Fibroblast of skin of right biceps (primary cell): ENCODE measurements at regions not wholly inside any gene's neighbourhood (a gene's known extent, or its start where the extent isn't known, plus 50 kb on each side); places are given as distances from the start of the nearest gene placed in this dataset.
A peak's percentile ranks its signal among the peaks of the same experiment; 100 is the strongest.
"Not testable (repeated sequence)": the region's sequence is repeated elsewhere in the genome, so short reads cannot be mapped to it uniquely, and the experiment has no call there.

Experiments
- DNase-seq: peaks from one replicate; pipeline ENCODE4 v3.0.0-alpha.2; 2013

DNA sequence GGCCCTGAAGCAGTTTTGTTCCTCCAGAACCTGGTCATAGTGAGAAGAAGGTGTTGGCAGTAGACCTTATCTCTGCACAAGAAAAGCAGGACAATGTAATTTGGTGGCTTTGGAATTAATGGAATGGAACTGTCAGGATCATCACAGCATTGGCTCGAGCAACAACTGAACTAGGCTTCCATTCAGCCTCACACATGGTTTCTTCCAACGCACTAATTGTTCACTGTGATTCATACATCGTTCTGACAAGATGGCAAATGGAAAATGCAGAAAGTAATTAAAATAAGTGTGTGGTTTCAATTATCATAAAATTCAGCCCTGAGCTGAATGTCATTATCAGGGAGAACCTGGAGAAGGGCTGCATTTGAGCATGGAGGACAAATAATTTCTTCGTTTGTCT is 80.6 kb downstream of the MFSD1 start:
- no peak for DNase-seq

DNA sequence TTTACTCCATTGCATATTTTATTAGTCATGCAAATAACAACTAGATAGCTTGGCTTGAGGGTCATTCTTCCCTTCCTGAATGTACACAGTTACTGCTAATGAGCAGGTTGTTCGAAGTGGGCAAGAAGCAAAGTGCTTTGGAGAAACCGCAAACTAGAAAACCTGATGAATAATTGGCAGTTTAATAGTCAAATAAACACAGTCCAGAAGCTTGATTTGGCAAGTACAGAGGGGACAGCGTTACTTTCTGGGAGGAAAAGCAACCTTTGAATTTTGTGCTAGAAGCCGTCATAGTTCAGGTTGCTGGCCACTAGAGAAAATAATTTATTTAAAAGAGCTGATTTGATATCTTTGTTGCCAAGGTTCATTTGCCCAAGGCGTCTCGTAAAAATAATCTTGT is 94.9 kb downstream of the MFSD1 start:
- no peak for DNase-seq

DNA sequence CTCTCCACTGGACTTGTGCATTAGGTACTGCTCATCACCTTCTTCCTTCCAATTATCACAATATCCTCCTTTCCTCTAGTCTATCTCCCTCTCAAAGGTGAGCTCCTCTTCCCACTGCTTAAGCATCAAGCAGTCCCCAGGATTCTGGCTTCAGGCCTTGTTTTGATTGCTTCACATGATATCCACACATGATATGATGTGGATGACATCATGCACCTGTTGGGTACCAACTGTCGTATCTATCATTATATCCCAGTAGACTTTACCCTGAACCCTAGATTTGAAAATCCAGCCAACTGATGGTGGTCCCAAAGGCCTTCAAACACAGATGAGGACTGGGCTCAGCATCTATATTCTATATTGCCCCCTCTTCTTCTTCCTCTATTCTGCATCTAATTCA is 104.9 kb downstream of the MFSD1 start:
- DNase-seq, result no peak

DNA sequence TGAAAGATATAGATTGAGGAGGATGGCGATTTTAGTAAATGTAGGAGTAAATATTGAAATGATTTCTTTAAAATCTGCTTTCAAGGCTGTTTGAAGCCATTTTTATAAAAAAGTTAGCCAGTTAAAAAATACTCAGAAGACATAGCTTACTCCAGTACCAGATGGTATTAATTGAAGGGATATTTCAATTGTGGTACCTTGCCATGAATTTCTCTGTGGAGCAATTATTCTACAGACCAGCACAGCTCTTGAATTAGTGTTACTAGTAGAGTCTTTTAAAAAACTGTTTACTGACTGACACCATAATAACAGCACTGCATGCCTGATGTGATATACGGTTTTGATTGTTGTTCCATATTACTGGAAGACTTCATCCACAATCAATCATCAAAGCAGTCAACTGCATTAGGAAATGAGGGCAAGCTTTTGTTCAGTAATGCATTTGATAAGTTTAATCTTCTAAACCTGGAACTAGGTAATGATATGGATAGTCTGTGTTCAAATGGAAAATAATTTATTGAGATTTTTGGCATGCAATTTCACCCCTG is 106.4 kb downstream of the MFSD1 start:
- no peak for DNase-seq

DNA sequence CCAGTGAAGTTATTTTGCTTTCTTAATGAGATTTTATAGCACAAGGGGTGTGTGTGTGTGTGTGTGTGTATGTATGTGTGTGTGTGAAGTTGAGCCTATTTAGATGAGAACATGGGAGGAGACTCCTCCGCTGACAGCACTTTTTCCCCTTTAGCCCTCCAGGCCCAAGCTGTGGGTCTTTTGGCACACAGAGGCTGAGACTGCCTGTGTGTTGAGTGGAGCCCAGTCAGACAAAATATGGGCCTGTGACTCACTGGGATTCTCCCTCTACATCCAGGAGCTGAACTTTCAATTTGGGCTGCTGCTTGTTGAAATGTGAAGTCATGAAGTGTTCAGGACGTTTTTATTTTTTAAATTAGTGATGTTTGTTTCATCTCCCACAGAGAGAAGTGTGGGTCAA is 108.0 kb downstream of the MFSD1 start:
- peak; percentile 70 for DNase-seq

DNA sequence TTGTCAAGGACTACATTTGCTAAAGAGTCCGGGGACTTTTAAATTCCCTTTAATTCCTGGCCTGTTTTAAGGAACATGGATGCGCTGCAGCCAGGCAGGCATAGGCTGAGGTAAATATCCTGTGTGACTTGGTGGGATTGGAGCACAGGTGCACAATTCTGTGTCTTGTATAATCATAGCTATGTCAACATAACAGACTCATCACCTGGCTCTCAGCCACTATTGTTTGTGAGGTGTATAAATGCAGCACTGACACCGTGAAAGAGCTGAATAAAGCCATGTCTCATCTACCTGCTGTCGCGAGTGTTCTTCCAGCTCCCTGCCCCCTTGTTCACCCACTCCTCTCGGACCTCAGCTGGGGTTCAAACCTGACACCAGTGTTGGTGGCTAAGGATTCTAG is 109.7 kb downstream of the MFSD1 start:
- no peak for DNase-seq

DNA sequence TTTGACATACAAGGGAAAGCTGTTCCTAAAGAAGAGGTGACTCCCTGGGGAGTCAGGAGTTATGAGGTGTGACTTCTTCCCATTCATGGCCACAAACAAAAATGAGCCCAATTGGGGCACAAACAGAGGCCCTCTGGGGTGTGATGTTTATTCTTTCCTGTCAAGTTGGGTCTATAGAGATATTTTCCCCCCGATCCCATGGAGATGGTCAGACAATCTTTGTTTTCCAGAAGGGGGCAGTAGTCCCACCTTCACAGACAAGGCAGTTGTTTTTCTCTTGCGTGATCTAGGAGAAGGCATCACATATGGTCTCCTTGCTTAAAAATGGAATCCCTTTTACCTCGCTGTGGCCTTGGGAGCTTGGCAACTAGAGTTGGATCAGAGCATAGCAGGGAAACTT is 110.3 kb downstream of the MFSD1 start:
- DNase-seq, result no peak

DNA sequence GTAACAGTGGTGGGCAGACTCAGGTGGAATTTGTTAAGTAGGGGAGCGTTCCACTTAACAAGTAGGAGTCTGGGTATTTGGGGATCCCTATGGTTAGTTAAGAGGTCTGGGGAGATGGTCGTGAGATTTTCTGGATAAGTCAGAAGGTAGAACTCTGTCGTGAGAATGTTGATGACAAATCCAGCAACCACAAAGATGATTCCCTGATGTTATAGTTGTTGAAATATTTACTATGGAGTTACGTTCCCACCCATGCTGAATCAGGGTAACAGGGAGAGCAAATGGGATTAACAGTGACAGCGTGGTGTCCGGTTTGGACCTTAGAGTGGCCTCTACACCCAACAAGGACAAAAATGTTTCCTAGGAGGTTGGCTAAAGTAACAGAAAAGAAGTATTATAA is 110.8 kb downstream of the MFSD1 start:
- peak; percentile 38 for DNase-seq

DNA sequence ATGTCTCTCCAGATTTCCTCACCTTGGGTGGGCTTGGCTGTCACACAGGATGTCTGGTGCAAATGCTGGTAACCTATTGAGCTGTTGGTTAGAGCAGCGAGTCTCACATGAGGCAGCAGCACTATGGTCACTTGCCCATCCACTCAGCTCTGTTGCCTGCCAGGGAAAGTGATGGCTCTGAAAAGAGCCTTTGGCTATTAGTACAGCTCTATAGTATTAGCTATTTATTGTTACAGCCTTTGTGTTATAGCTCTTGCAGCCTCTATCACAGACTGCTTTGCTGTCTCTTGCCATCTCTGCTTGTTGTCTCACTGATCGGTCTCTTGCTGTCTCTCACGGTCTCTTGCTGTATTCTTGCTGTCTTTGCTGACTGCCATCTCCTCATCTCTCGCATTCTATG is 114.3 kb downstream of the MFSD1 start:
- no peak for DNase-seq

DNA sequence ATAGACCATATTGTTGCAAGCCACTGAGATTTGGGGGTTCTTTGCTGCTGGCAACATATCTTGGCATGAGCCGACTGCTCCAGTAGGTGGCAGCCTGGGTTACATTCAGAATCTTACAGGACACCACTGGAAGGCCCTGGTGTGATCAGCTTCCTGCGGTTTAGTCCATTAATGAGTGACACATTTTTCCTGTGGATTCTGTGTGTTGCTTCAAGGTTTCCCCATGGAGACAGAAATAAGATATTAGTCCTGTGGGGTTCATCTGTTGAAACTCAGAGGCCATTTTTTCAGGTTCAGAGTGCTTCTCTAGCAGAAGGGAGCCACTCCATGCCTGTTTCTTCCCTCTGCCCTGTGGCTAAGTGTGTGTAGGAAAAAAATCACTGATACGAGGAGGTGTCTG is 116.2 kb downstream of the MFSD1 start:
- DNase-seq, result peak; percentile 90

DNA sequence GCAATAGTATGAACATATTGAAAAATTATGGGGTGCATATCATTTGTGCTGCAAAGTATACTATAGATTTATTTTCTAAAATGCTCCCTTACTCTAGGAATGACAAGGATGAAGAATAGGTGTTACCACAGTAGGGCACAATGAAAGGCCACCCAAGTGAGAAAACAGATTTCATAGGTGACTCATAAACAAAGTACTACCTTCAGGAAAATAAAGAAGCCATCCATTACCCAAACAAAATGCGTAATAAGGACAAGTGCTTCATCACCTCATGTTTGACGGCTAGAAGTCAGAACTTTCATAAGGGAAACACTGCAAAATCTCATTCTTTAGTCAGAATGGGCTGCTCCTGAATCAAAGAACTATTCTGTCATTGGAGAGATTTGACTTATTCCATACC is 116.6 kb downstream of the MFSD1 start:
- no peak for DNase-seq

DNA sequence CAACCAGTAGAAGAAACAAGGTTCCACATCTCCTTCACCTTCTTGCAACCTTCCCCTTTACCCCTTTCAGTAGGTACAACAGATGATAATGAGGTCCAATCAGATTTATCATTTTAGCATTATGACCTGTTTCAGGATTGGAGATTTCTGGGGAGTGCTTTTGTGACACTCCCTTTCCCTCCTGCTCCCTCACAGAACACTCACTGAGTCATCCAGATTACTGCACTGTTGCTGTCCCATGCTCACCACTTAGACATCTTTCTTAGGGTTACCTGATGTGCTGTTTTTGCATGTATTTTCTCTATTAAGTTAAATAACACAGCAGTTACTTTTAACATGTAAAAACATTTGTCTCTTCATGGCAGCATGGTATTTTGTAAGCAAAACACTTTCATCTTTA is 118.5 kb downstream of the MFSD1 start:
- DNase-seq, result peak; percentile 17

DNA sequence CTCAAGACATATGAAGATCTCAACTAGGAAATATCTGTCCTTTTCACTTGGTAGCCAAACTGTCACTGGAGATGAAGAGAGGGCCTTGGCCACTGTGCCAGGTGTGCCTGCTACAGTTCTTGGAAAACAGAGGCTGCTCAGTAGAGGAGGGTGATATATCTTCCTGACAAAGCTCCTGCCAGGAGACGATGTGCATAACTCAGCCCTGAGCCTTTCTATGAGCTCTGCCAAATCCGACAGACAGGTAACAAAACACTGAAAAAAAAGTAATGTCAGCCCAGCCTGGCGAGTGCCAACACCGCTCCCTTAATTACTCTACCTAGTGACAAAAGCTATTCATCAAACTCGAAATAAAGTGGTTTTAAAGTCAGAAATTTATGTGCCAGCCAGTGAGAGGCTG is 123.2 kb downstream of the MFSD1 start:
- DNase-seq, result no peak

DNA sequence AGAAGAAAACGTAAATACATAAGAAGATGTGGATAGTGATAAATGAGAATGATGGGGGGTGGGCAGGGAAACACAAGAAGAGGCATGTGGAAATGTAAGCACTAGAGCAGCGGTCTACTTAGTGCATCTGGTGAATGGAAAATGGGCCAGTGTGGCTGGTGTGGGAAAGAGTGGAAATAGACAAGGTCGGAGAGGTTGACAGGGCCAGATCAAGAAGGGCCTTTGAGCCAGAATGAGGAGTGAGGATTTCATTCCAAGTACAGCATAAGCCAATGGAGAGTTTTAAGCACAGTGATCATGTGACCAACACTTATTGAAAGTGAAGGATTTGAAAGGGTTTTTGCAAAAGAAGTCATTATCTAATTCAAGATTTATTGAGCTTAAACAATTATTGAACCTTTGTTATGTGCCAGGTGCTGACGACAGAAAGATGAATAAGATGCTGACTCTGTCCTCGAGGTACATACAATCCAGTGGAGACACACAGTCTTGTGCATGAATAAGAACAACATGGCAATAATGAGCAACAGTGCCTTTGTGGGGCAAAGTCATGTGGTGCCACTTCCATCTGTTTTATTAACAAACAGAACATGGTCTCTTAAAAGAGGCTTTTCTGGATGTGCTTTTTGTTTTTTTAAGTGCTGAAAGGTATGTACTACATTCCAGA is 124.1 kb downstream of the MFSD1 start:
- no peak for DNase-seq

DNA sequence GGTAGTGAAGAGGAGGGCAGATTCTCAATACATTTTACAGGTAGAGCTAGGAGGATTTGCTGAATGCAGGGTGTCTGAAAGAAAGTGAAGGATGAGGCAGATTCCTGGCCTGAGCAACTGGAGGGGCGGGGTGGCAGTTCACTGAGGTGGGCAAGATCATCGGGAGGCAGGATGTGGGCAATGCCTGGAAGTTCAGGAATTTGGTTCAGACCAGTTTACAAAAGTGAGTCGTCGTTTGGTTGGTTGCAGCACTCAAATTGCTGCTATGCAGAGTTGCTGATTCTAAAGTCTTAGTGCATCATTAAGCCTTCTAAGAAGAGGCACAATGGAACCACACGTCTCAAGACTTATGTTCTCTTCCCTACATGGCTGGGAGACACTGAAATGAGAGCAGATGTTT is 134.0 kb downstream of the MFSD1 start:
- DNase-seq, result peak; percentile 61

DNA sequence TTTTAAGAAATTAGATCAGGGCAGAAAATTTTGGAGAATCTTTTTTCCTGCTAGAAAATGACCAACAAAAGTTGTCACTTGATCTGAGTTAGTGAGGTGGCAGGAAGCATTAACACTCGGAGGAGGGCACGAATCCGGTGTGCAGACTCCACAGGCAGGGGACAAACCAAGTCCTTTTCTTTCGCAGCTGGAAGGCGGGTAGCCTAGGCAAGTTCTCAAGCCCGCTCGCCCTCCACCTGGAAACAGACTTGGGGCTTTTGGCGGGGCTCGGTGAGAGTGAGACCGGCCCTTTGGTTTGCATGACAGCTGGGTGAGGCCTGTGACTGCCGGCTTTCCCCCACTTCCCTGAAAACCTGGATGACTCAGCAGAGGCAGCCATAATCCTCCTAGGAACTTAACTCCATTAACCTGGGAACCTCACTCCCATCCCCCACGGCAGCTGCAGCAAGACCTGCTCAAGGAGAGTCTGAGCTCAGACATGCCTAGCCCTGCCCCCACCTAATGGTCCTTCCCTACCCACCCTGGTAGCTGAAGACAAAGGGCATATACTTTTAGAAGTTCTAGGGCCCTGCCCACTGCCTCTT is 134.8 kb downstream of the MFSD1 start:
- DNase-seq, result peak; percentile 15

DNA sequence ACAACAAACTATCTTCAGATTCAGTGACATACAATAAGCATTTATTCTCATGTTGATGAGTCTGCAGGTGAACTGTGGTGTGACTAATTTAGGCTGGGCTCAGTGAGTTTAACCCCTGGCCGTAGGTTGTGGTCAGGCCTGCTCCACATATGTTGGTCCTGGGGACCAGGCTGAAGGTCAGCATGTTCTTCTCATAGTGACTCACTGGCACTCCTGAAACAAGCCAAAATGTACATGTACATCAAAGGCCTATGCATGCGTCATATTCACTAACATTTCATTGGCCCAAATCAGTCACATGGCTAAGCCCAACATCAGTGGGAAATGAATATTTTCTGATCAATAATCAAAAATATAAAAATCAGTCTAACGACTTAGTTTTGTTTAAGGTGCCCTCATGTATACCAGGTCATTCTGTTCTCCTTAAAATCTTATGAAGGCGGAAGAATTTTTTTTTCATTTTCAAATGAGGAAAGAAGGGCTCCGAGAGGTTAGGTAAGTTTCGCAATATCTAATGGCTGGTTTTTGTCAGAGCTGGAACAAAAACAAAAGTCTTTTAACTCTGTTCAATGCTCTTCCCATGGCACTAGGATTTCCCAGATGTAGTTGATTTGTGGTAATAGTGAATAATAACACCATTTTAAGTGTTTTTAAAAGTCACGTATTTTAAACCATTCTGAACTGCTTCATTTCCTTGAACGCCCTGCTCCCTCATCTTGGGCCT is 148.5 kb downstream of the MFSD1 start:
- no peak for DNase-seq

DNA sequence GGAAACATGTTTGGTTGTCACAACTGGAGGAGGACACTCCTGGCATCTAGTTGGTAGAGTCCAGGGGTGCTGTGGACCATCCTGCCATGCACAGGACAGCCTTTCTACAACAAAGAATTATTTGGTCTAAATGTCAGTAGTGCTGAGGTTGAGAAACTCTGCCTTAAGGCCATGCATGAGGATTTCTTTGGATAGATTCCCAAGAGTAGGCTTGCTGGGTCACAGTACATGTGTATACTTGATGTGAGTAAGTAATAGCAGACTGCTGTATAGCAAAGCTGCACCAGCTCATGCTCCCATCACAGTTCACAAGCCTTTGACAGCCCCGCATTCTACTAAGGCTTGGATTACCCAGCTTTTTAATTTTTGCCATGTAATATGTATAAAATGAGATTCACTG is 151.3 kb downstream of the MFSD1 start:
- no peak for DNase-seq

DNA sequence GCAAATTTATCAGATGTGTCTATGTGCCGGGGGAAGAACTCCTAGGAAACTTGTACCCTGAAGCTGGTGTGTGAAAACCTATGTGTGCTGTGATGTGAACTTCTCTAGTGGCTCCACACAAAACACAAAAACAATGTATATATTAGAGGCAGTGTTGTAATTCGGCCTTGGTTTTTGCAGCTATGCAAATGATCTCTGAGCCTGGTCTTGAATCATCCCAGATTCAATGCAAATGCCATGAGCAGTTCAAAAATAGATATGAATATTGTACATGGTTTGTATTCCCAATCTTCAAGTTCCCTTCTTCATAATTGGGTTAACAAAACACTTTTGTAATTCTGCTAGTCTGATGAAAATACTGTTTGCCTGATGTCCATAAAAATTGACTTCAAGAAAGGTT is 152.6 kb downstream of the MFSD1 start:
- no peak for DNase-seq

DNA sequence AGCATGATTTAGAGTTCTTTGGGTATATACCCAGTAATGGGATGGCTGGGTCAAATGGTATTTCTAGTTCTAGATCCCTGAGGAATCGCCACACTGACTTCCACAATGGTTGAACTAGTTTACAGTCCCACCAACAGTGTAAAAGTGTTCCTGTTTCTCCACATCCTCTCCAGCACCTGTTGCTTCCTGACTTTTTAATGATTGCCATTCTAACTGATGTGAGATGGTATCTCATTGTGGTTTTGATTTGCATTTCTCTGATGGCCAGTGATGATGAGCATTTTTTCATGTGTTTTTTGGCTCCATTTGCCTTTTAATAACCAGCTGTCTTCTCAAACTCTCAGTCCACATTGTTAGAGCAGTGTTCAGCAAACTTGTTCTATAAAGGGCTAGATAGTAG is 155.9 kb downstream of the MFSD1 start:
- DNase-seq, result not testable (repeated sequence)

DNA sequence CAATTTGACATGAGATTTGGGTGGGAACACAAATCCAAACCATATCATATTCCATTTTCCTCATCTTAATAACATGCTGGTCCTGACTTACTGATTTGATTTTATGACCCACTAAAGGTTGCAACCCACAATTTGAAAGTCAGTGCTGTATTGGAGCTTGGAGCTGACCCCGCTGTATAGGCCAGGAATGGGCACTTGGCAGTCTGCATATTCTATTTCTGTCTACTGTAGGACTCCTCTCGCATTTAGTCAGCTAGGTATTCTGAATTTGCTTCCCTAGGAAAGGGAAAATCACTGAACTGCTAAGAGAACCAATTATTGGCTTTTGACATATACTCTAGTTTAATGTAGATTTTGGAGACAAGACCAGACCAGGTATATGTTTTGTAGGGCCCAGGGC is 157.0 kb downstream of the MFSD1 start:
- no peak for DNase-seq

DNA sequence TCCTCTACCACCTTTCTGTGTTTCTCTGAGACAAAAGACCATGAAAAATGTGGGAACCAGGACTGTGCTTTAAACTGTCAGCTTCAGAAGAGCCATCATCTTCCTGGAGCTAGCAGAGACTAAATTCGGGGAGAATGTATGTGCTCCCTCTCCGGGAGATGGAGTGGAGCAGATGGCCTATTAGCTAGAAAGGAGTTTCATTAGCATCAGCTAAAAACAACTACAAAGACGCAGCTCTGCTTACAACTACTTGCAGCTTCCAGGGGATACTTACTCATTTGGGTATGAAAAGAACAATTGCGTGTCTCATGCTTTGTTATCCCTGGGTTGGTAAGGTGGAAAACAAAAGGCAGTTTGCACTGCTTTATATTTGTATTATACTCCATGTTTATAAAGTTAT is 159.6 kb downstream of the MFSD1 start:
- DNase-seq, result no peak

DNA sequence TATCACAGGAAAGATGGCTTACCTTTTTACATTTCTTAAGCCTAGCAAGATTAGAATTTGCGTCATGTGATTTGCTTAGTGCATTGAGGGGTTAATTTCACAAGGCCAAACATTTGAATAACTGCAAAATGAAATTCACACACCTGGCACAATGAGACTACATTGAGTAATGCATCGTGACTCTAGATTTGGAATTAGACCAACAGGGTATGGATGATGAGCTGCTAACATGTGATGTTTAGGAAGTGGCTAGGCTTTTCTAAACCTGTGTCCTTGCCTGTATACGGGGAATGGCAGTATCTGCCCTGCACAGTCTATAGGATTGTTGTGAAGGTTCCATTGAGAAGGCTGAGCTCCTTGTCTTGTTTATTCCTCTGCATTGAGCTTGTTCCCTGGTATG is 160.1 kb downstream of the MFSD1 start:
- DNase-seq, result no peak

DNA sequence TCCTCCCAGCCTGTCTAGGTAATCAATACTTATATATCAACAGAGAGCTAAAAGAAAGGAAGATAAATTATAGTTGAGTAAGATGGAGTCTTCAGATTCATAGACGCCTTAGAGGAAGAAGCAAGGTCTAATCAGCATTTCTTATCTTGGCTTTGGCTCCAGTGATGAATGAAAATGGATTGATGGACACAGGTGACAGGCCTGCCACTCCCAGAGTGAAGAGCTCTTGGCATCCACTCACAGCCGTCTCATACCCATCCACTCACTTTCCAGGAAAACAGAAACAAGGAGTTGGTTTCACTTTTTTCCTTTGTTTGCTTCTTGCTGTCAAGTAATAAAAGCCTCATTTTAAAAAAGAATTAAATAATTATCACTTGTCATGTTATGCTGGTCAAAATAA is 168.2 kb downstream of the MFSD1 start:
- no peak for DNase-seq
